Astrocyte (in vitro differentiated cells and primary cell): ENCODE measurements at regions not wholly inside any gene's neighbourhood (a gene's known extent, or its start where the extent isn't known, plus 50 kb on each side); places are given as distances from the start of the nearest gene placed in this dataset.

ENCODE experiments used
- CTCF ChIP-seq: IDR thresholded peaks from 2 replicates; pipeline ENCODE4 v1.5.1; 2011; ENCODE audit warnings: low read depth, mild to moderate bottlenecking, inconsistent platforms, low read length, moderate library complexity; ENCODE audit not compliant: insufficient read depth
- EZH2 ChIP-seq: IDR thresholded peaks from 2 replicates; pipeline ENCODE4 v1.6.1; 2012; ENCODE audit warnings: mild to moderate bottlenecking, low read length, inconsistent platforms; ENCODE audit not compliant: insufficient read depth

GRCh38 chr6:11282875-11283274, 50.4 kb upstream of the NEDD9 start:
- TF ChIP-seq CTCF (no peak), EZH2 (no peak)
